Cerebellar nuclear complex (tissue), 1 donor: ENCODE measurements at regions not wholly inside any gene's neighbourhood (a gene's known extent, or its start where the extent isn't known, plus 50 kb on each side); places are given as distances from the start of the nearest gene placed in this dataset.
A peak's percentile ranks its signal among the peaks of the same experiment; 100 is the strongest.

Source experiments
- DNase-seq, 2 experiments: peaks; one replicate each; lab custom pipeline; 2025; lab: John Stamatoyannopoulos, UW

GRCh38 chr13:51518827-51519226 is 65.4 kb upstream of the WDFY2 start:
- DNase-seq: no peak

GRCh38 chr13:51519771-51520216 is 64.5 kb upstream of the WDFY2 start:
- DNase-seq: peak; percentile 51 to 88

GRCh38 chr13:51520524-51520923 is 63.7 kb upstream of the WDFY2 start:
- peak in 1 of 2 experiments; percentile 16 for DNase-seq

- no peak for DNase-seq
These were observed 61.2 kb upstream of the WDFY2 start for GRCh38 chr13:51523082-51523518.

GRCh38 chr13:51524312-51524711 is 60.0 kb upstream of the WDFY2 start:
- DNase-seq: no peak

GRCh38 chr13:51524829-51525566 is 59.3 kb upstream of the WDFY2 start:
- DNase-seq: no peak

GRCh38 chr13:51525567-51526167 is 58.6 kb upstream of the WDFY2 start:
- no peak for DNase-seq

- no peak for DNase-seq
These were observed 58.1 kb upstream of the WDFY2 start for GRCh38 chr13:51526202-51526601.

- DNase-seq: no peak
These were observed 51.5 kb upstream of the WDFY2 start for GRCh38 chr13:51532736-51533197.

- no peak for DNase-seq
These were observed 50.0 kb upstream of the WDFY2 start for GRCh38 chr13:51534041-51534817.
